ENCODE measurements at regions not wholly inside any gene's neighbourhood (a gene's known extent, or its start where the extent isn't known, plus 50 kb on each side); places are given as distances from the start of the nearest gene placed in this dataset.

- Histone ChIP-seq H3K4me3 (ENCODE audit: low read depth, low read length, poor library complexity, severe bottlenecking) (no peak overlapping the region), H3K9me2 (ENCODE audit: insufficient read depth, low read length) (no peaks in the 10 kb centered on the region), H3K4me1 (ENCODE audit: insufficient read depth, low read length, poor library complexity, severe bottlenecking) (no peaks in the 10 kb centered on the region), H3K79me2 (ENCODE audit: insufficient read depth, low read depth, low read length) (no peaks in the 10 kb centered on the region), H3K36me3 (ENCODE audit: insufficient read depth, low read length) (no peaks in the 10 kb centered on the region), H3K27ac (ENCODE audit: low read depth, low read length, poor library complexity, severe bottlenecking) (no peak overlapping the region), H3K4me2 (ENCODE audit: low read length) (no peak overlapping the region), H3K9me3 (ENCODE audit: low read length) (no peaks in the 10 kb centered on the region), H4K20me1 (ENCODE audit: insufficient read depth, low read length) (no peaks in the 10 kb centered on the region), H2AFZ (ENCODE audit: low read length) (no peak overlapping the region)
- intact Hi-C loops (cut with micrococcal nuclease; ENCODE audit: unreplicated experiment), result no loop called here
- CTCF ChIA-PET (ENCODE audit: unreplicated experiment), result no interaction called here
- POLR2A ChIA-PET, result no interaction called here
- TF ChIP-seq EZH2phosphoT487 (IDR thresholded peaks at IDR 0.05; ENCODE audit: borderline replicate concordance, low read depth, low read length) (no peak), CTCF (conservative IDR thresholded peaks at IDR 0.05; ENCODE audit: low read length) (no peak)
- DNase-seq (ENCODE audit: low spot score), result no peak
- no TSS peak for BruUV-seq (replicated peaks)
Measured at GRCh38 chr2:225104971-225105370, 62.7 kb upstream of the DOCK10 start.

- Histone ChIP-seq H2AFZ (ENCODE audit: low read length) (no peak overlapping the region), H3K9me2 (ENCODE audit: insufficient read depth, low read length) (no peaks in the 10 kb centered on the region), H4K20me1 (ENCODE audit: insufficient read depth, low read length) (no peaks in the 10 kb centered on the region), H3K4me2 (ENCODE audit: low read length) (no peak overlapping the region), H3K4me1 (ENCODE audit: insufficient read depth, low read length, poor library complexity, severe bottlenecking) (no peaks in the 10 kb centered on the region), H3K36me3 (ENCODE audit: insufficient read depth, low read length) (no peaks in the 10 kb centered on the region), H3K27ac (ENCODE audit: low read depth, low read length, poor library complexity, severe bottlenecking) (no peak overlapping the region), H3K9me3 (ENCODE audit: low read length) (no peaks in the 10 kb centered on the region), H3K4me3 (ENCODE audit: low read depth, low read length, poor library complexity, severe bottlenecking) (no peak overlapping the region), H3K79me2 (ENCODE audit: insufficient read depth, low read depth, low read length) (no peaks in the 10 kb centered on the region)
- CTCF ChIA-PET (ENCODE audit: unreplicated experiment), result no interaction called here
- no TSS peak for BruUV-seq (replicated peaks)
- no peak for DNase-seq (ENCODE audit: low spot score)
- POLR2A ChIA-PET, result no interaction called here
- intact Hi-C loops (cut with micrococcal nuclease; ENCODE audit: unreplicated experiment), result no loop called here
- no peak for TF ChIP-seq EZH2phosphoT487 (IDR thresholded peaks at IDR 0.05; ENCODE audit: borderline replicate concordance, low read depth, low read length)
Measured at GRCh38 chr2:225104321-225104720, 62.1 kb upstream of the DOCK10 start.

- H3K4me3 ChIP-seq (ENCODE audit: low read depth, low read length, poor library complexity, severe bottlenecking), result no peak overlapping the region
- no peaks in the 10 kb centered on the region for H3K9me3 ChIP-seq (ENCODE audit: low read length)
- CTCF ChIA-PET (ENCODE audit: unreplicated experiment), result no interaction called here
- intact Hi-C loops (cut with micrococcal nuclease; ENCODE audit: unreplicated experiment), result no loop called here
- no peaks in the 10 kb centered on the region for H3K4me1 ChIP-seq (ENCODE audit: insufficient read depth, low read length, poor library complexity, severe bottlenecking)
- POLR2A ChIA-PET, result no interaction called here
- H3K9me2 ChIP-seq (ENCODE audit: insufficient read depth, low read length), result no peaks in the 10 kb centered on the region
- no peak overlapping the region for H2AFZ ChIP-seq (ENCODE audit: low read length)
- no peak overlapping the region for H3K27ac ChIP-seq (ENCODE audit: low read depth, low read length, poor library complexity, severe bottlenecking)
- DNase-seq (ENCODE audit: low spot score), result no peak
- no peaks in the 10 kb centered on the region for H3K79me2 ChIP-seq (ENCODE audit: insufficient read depth, low read depth, low read length)
- no peaks in the 10 kb centered on the region for H3K36me3 ChIP-seq (ENCODE audit: insufficient read depth, low read length)
- no peaks in the 10 kb centered on the region for H4K20me1 ChIP-seq (ENCODE audit: insufficient read depth, low read length)
- H3K4me2 ChIP-seq (ENCODE audit: low read length), result no peak overlapping the region
- BruUV-seq (replicated peaks), result no TSS peak
- no peak for TF ChIP-seq EZH2phosphoT487 (IDR thresholded peaks at IDR 0.05; ENCODE audit: borderline replicate concordance, low read depth, low read length)
- no peak for TF ChIP-seq CTCF (conservative IDR thresholded peaks at IDR 0.05; ENCODE audit: low read length)
Measured at GRCh38 chr2:225103737-225104141, 61.5 kb upstream of the DOCK10 start.

Data from OCI-LY7 (cell line).